SK-N-SH treated with all-trans-retinoic acid at 6 μM for 48 hours (cell line): ENCODE measurements at regions not wholly inside any gene's neighbourhood (a gene's known extent, or its start where the extent isn't known, plus 50 kb on each side); places are given as distances from the start of the nearest gene placed in this dataset.

Experiments used
- PATZ1 ChIP-seq: fragments of 250-450 bp; sonication (Bioruptor Pico); IDR thresholded peaks from 2 replicates; pipeline ENCODE4 v1.8.0; 2020; ENCODE audit warnings: mild to moderate bottlenecking, moderate library complexity, borderline replicate concordance
- PPARA ChIP-seq: fragments of 250-450 bp; sonication (Bioruptor Pico); IDR thresholded peaks from 2 replicates; pipeline ENCODE4 v1.5.0; 2020; ENCODE audit warnings: mild to moderate bottlenecking, borderline replicate concordance
- TCF4 ChIP-seq: fragments of 250-450 bp; sonication (Bioruptor Pico); IDR thresholded peaks from 2 replicates; pipeline ENCODE4 v1.8.0; 2021; ENCODE audit warnings: mild to moderate bottlenecking, moderate library complexity, borderline replicate concordance
- TOX ChIP-seq: fragments of 250-450 bp; sonication (Bioruptor Pico); IDR thresholded peaks from 2 replicates; pipeline ENCODE4 v1.8.0; 2021; ENCODE audit warnings: mild to moderate bottlenecking, moderate library complexity, borderline replicate concordance
- TSHZ2 ChIP-seq: fragments of 250-450 bp; sonication (Bioruptor Pico); IDR thresholded peaks from 2 replicates; pipeline ENCODE4 v1.5.0; 2020; ENCODE audit warnings: mild to moderate bottlenecking, moderate library complexity
- ZFP3 ChIP-seq: fragments of 250-450 bp; sonication (Bioruptor Pico); IDR thresholded peaks from 2 replicates; pipeline ENCODE4 v1.5.0; 2020; ENCODE audit warnings: mild to moderate bottlenecking, moderate library complexity
- ZFP30 ChIP-seq: fragments of 450-650 bp; formaldehyde crosslinking; IDR thresholded peaks from 2 replicates; pipeline ENCODE4 v1.5.0; 2022; ENCODE audit warnings: mild to moderate bottlenecking, moderate library complexity
- ZNF70 ChIP-seq: fragments of 450-650 bp; formaldehyde crosslinking; IDR thresholded peaks from 2 replicates; pipeline ENCODE4 v1.5.0; 2020; ENCODE audit warnings: mild to moderate bottlenecking, moderate library complexity

DNA sequence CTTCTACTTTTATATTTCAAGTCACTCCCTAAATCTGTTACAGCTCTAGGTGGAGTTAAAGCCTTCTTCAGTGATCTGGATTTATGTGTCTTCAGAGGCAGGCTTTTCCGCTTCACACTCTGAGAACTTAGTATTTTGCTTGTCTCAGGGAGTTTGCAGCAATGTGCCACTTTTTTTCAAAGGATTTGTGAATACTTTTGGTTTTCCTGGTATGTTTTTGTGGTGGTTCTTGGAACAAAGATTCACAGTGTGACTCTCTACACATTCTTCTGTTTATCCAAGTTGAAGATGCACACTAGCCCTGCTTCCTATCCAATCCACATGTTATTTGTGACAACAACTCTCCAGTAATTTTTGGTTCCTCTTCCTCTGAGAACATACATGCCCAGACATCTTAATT is 1253.7 kb downstream of the TECRL start:
- no peak for TF ChIP-seq TSHZ2 (CRISPR knock-in tag)
- no peak for TF ChIP-seq ZFP3
- TF ChIP-seq PATZ1, result no peak
- TF ChIP-seq TOX (CRISPR knock-in tag), result no peak
- TF ChIP-seq TCF4, result no peak
- no peak for TF ChIP-seq PPARA (CRISPR knock-in tag)
- TF ChIP-seq ZFP30 (CRISPR knock-in tag), result no peak
- no peak for TF ChIP-seq ZNF70 (CRISPR knock-in tag)
